ENCODE measurements at regions not wholly inside any gene's neighbourhood (a gene's known extent, or its start where the extent isn't known, plus 50 kb on each side); places are given as distances from the start of the nearest gene placed in this dataset.

- no peaks in the 10 kb centered on the region for H3K9me3 Mint-ChIP-seq (ENCODE audit: low read depth)
- H3K27ac Mint-ChIP-seq = no peak overlapping the region
- no peak overlapping the region for H3K4me3 Mint-ChIP-seq (ENCODE audit: low read depth)
- no peak for DNase-seq (ENCODE audit: low spot score, unreplicated experiment)
- no peak for TF ChIP-seq CTCF (IDR thresholded peaks at IDR 0.05; ENCODE audit: unreplicated experiment)
- H3K27me3 Mint-ChIP-seq = no peaks in the 10 kb centered on the region
- no peaks in the 10 kb centered on the region for H3K36me3 Mint-ChIP-seq (ENCODE audit: insufficient read depth)
- peaks cover 1% of the 10 kb centered on the region for H3K4me1 Mint-ChIP-seq (ENCODE audit: low read depth)
Observed at GRCh38 chr1:233730809-233731208, 116.9 kb downstream of the KCNK1 start.

GRCh38 chr1:233732206-233732605 lies 118.3 kb downstream of the KCNK1 start:
- TF ChIP-seq CTCF (IDR thresholded peaks at IDR 0.05; ENCODE audit: unreplicated experiment) = no peak
- Mint-ChIP-seq H3K4me3 (ENCODE audit: low read depth) (no peak overlapping the region), H3K9me3 (ENCODE audit: low read depth) (no peaks in the 10 kb centered on the region), H3K4me1 (ENCODE audit: low read depth) (peaks cover 1% of the 10 kb centered on the region), H3K27me3 (no peaks in the 10 kb centered on the region), H3K27ac (no peak overlapping the region), H3K36me3 (ENCODE audit: insufficient read depth) (no peaks in the 10 kb centered on the region)
- no peak for DNase-seq (ENCODE audit: low spot score, unreplicated experiment)

DNA sequence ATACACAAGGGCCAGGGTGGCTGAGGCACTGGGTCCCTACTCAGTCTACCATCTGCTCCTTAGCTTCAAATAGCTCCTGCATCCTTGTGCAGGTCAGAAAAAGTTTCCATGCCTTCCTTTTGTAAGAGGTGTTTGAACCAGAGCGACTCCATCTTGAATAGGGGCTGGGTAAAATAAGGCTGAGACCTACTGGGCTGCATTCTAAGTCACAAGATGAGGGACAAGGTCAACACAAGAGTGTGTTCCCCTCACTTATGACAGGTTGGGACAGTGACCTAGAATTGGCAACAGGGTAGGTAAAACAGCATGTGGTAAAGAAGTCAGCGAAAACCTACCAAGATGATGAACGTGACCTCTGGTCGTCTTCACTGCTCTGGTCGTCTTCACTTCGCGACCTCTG lies 120.5 kb downstream of the KCNK1 start:
- Mint-ChIP-seq H3K36me3 (ENCODE audit: insufficient read depth) (no peaks in the 10 kb centered on the region), H3K27me3 (no peaks in the 10 kb centered on the region), H3K27ac (no peak overlapping the region), H3K4me3 (ENCODE audit: low read depth) (no peak overlapping the region), H3K4me1 (ENCODE audit: low read depth) (no peaks in the 10 kb centered on the region), H3K9me3 (ENCODE audit: low read depth) (no peaks in the 10 kb centered on the region)
- no peak for TF ChIP-seq CTCF (IDR thresholded peaks at IDR 0.05; ENCODE audit: unreplicated experiment)
- DNase-seq (ENCODE audit: low spot score, unreplicated experiment) = no peak

DNA sequence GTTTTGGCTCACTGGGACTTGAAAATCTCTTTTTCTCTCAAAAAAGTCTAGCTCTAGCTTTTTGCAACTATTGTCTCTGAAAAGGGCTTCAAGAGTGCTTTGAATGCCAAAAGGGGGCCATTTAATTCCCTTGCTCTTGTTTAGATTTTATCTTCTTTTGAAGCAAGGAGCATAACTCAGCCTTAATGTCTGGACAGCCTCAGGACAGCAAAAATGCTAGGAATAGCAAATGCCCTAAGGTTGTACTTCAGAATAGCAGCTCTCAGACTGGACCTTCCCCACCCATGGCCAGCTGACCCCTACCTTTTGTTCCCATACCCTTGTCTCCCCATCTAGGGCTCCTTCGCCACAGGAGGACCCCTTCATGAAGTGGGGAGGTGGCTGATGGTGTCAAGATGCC lies 121.4 kb downstream of the KCNK1 start:
- no peak for TF ChIP-seq CTCF (IDR thresholded peaks at IDR 0.05; ENCODE audit: unreplicated experiment)
- H3K9me3 Mint-ChIP-seq (ENCODE audit: low read depth) = no peaks in the 10 kb centered on the region
- no peak overlapping the region for H3K4me3 Mint-ChIP-seq (ENCODE audit: low read depth)
- H3K4me1 Mint-ChIP-seq (ENCODE audit: low read depth) = no peaks in the 10 kb centered on the region
- H3K27ac Mint-ChIP-seq = no peak overlapping the region
- no peaks in the 10 kb centered on the region for H3K36me3 Mint-ChIP-seq (ENCODE audit: insufficient read depth)
- DNase-seq (ENCODE audit: low spot score, unreplicated experiment) = no peak
- H3K27me3 Mint-ChIP-seq = no peaks in the 10 kb centered on the region

- TF ChIP-seq CTCF (IDR thresholded peaks at IDR 0.05; ENCODE audit: unreplicated experiment) = no peak
- H3K4me1 Mint-ChIP-seq (ENCODE audit: low read depth) = no peaks in the 10 kb centered on the region
- no peaks in the 10 kb centered on the region for H3K27me3 Mint-ChIP-seq
- no peak overlapping the region for H3K27ac Mint-ChIP-seq
- H3K9me3 Mint-ChIP-seq (ENCODE audit: low read depth) = no peaks in the 10 kb centered on the region
- H3K4me3 Mint-ChIP-seq (ENCODE audit: low read depth) = no peak overlapping the region
- no peaks in the 10 kb centered on the region for H3K36me3 Mint-ChIP-seq (ENCODE audit: insufficient read depth)
- DNase-seq (ENCODE audit: low spot score, unreplicated experiment) = no peak
Observed at GRCh38 chr1:233735847-233736246, 121.9 kb downstream of the KCNK1 start.

Data from progenitor cell of endocrine pancreas (in vitro differentiated cells).